GM12892 (cell line): ENCODE measurements at regions not wholly inside any gene's neighbourhood (a gene's known extent, or its start where the extent isn't known, plus 50 kb on each side); places are given as distances from the start of the nearest gene placed in this dataset.

ENCODE experiments used
- POLR2A ChIP-seq: IDR thresholded peaks from 2 replicates; pipeline ENCODE4 v1.6.1; 2011; ENCODE audit warnings: low read depth, low read length, control low read depth
- TAF1 ChIP-seq: IDR thresholded peaks from 2 replicates; pipeline ENCODE4 v1.6.1; 2011; ENCODE audit warnings: low read depth, mild to moderate bottlenecking, control low read depth, low read length, borderline replicate concordance

- TF ChIP-seq POLR2A, result no peak
- TF ChIP-seq TAF1, result no peak
These were observed 113.0 kb upstream of the DCLK2 start for GRCh38 chr4:149965206-149965605.
